DMS 273 (cell line): ENCODE measurements at regions not wholly inside any gene's neighbourhood (a gene's known extent, or its start where the extent isn't known, plus 50 kb on each side); places are given as distances from the start of the nearest gene placed in this dataset.

Experiments used
- DNase-seq: peaks from one replicate; lab custom pipeline; 2025; ENCODE audit not compliant: unreplicated experiment; lab: John Stamatoyannopoulos, UW

GRCh38 chr18:78875016-78875777 is 104.4 kb upstream of the SALL3 start:
- peak; percentile 63 for DNase-seq

GRCh38 chr18:78875778-78876650 is 103.6 kb upstream of the SALL3 start:
- no peak for DNase-seq

- no peak for DNase-seq
Observed at GRCh38 chr18:78876868-78877267, 102.8 kb upstream of the SALL3 start.

- DNase-seq = no peak
Observed at GRCh38 chr18:78878335-78878734, 101.3 kb upstream of the SALL3 start.

GRCh38 chr18:78879072-78879883 is 100.3 kb upstream of the SALL3 start:
- DNase-seq = peak; percentile 47

- DNase-seq = no peak
Observed at GRCh38 chr18:78882585-78882984, 97.0 kb upstream of the SALL3 start.

GRCh38 chr18:78883501-78883900 is 96.1 kb upstream of the SALL3 start:
- no peak for DNase-seq

GRCh38 chr18:78884502-78884901 is 95.1 kb upstream of the SALL3 start:
- no peak for DNase-seq

GRCh38 chr18:78889250-78889649 is 90.4 kb upstream of the SALL3 start:
- DNase-seq = no peak

GRCh38 chr18:78890388-78890787 is 89.2 kb upstream of the SALL3 start:
- no peak for DNase-seq

GRCh38 chr18:78891185-78891762 is 88.3 kb upstream of the SALL3 start:
- DNase-seq = no peak

- DNase-seq = no peak
Observed at GRCh38 chr18:78892177-78892576, 87.4 kb upstream of the SALL3 start.

GRCh38 chr18:78892721-78893120 is 86.9 kb upstream of the SALL3 start:
- no peak for DNase-seq

- no peak for DNase-seq
Observed at GRCh38 chr18:78893281-78894032, 86.2 kb upstream of the SALL3 start.

- no peak for DNase-seq
Observed at GRCh38 chr18:78894033-78894305, 85.6 kb upstream of the SALL3 start.

- no peak for DNase-seq
Observed at GRCh38 chr18:78895207-78896001, 84.2 kb upstream of the SALL3 start.

GRCh38 chr18:78896111-78896905 is 83.3 kb upstream of the SALL3 start:
- DNase-seq = no peak

- no peak for DNase-seq
Observed at GRCh38 chr18:78898066-78898465, 81.6 kb upstream of the SALL3 start.

- DNase-seq = no peak
Observed at GRCh38 chr18:78898635-78899034, 81.0 kb upstream of the SALL3 start.
